NCI-H748 treated with DMSO at 0.1 percent for 48 hours (cell line): ENCODE measurements at regions not wholly inside any gene's neighbourhood (a gene's known extent, or its start where the extent isn't known, plus 50 kb on each side); places are given as distances from the start of the nearest gene placed in this dataset.
"Not testable (repeated sequence)": the region's sequence is repeated elsewhere in the genome, so short reads cannot be mapped to it uniquely, and the experiment has no call there.

Experiments
- DNase-seq: peaks from one replicate; lab custom pipeline; 2025; lab: John Stamatoyannopoulos, UW

DNA sequence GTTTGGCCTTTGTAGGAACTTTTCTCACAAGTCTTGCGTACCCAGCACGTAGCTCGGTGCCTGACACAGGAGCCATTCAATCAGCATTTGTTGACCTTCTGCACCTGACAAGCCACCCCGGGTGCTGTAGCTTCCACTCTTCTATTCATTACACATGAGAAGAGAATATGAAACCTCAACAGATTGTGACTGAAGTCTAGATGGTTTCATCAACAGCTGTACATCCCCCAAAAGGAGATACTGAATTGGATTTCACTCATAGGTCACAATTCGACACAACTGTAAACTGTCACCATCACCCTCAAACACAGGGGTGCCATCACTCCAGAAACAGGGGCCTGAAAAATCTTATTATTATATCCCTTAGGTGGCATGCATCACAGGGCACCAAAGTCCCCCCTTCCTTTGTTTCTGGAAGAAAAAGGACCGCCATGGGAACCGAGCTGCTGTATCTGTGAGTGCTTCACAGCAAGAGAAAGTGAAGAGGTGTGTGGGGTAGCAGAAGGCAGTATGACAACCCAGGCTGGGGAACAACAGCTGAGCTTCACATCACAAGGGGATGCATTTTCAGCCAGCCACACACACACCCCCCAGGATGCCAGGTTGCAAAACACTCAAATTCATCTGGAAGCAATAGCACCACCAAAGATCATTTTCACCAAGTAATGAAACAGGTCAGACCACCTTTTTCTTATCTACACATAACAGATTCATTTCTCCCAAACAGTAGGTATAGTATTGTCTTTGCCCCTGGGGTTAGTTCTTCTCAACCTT, 225.7 kb downstream of the TOMM20 start:
- no peak for DNase-seq

DNA sequence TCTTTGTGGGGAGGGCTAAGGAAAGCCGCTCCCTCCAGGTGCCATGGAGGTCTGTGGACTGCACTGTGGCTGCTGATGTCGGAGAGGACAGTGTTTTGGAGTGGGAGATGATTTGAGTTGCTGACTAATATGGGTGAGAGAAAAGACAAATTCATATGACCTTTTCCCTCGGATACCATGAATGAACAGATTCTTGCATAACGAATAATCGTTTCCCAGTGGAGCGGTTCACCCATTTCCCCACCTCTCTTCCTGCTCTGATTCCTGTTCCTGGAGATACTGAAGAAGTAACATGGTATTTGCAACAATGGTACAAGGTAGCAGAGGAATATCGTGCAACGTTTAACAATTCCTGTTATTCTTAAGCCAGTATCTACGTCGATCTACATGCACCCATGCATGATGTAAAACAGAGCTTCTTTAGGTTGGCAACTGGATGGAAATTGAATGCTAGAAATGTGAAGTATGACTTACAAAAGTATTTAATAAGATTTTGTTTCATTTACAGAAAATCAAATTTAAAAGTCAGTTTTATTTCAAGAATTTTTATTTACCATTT, 227.1 kb downstream of the TOMM20 start:
- DNase-seq = no peak

DNA sequence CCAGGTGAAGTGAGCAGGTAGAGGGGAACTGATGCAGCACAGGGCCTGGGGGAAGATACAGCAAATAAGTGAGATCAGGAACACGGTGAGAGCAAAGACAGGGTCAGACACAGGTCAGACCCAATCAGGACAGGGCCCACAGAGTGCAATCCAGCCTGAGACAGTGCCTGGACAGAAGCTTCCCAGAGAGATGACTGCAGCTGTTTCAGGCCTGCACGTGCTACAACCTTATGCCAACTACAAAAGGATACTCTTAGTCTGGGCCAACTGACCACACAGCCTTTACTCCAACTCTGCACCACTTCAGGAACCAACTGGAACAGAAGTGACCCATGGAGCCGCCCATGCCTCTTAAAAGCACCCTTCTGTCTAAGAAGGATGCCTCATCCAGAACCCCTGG, 228.0 kb downstream of the TOMM20 start:
- no peak for DNase-seq

DNA sequence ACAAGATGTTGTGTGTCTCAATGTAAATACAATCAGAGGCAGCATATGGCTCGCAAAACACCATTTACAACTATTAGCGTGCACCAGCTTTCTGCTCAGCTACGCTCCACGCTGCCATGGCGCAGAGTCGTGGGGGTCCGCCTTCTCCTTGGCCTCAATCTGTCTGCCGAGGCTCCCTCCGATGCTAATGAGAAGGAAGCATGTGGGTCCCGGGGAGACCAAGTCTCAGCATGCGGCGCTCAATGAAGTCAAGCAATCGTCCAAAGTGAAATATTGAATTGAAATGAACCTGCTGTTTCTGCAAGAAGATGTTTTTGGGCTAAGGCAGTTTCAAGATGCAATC, 228.9 kb downstream of the TOMM20 start:
- DNase-seq = no peak

DNA sequence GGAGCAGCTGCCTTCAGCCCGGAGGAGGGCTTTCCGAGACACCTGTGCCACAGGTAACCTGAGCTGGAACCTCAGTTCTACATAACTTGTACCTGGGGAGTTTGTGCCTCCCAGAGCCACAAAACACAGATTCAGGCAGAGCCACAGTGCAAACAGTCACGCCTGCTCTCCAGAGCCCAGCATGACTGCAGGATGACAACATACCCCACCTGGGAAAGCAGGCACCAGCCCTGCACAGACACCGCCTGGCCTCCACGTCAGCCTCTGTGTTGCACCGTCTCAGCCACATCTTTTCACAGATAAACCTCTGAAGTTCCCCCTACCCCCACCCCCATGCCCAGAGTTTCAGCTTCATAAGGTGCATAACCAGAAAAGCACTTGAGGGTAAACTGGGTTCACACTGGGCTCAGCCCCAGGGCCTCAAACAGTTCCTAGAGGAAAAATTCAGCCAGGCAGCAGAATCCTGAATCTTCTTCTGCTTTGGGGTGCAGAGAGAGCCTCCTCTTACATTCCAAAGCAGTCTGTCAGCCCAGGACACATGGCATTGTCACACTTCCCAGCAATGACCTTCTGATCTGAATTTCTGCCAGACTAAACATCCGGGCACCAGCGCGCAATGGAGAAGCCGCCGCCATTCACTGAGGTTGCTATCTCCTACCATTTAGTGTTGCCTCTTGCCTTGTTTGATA, 229.5 kb downstream of the TOMM20 start:
- DNase-seq = peak; percentile 52

DNA sequence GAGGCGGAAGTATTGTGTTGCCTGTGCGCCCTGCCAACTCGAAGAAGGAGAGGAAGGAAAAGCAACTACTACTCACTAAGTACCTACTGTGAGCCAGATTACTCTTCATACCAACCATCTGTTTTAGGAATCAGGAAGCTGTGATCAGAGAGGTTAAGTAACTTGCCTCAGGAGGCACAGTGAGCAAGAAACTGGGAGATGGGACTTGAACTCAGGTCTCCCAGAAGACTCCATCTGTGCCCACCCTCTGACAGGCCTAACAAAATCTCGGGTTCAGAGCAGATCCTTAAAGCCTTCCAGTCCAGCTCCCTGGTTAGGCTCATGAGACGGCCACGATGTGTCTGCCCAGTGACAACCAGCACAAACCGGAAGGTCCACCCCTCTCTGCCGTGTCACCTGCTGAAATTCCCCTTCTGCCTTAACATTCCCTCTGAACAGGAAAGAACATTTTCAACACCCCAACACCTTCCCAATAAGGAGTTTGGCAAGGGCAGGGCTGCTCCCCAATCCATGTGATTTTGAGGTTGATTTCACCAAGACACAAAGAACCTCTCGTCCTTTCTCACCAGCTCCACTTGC, 230.1 kb downstream of the TOMM20 start:
- DNase-seq = no peak

DNA sequence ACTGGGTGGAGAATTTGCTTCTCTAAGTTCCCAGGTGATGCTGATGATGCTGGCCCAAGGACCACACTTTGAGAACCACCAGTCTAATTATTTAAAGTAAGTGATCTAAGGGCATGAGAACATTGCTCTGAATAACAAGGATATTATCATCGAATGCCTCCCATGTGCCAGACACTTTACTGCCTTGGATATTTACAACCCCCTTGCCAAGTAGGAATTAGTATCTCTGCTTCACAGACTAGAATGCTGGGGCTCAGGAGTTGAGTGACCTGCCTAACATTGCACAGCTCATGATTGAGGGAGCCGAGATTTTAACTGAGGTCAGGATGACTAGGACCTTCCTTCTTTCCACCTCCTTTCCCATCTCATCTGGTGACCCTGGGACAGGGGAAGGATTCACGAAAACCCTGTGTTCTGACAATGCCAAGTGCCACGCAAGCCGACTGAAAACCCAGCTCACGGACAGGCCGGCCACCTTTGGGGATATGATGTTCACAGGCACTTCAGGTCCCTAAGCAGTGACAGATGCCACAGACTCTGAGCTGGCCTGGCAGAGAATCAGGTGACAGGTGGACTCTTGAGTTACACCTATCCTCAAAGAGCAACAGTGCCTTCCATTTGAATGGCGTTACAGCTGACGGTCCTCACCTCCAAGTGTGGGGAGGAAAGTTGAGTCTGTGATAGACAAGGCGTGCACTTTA, 230.7 kb downstream of the TOMM20 start:
- DNase-seq = no peak

DNA sequence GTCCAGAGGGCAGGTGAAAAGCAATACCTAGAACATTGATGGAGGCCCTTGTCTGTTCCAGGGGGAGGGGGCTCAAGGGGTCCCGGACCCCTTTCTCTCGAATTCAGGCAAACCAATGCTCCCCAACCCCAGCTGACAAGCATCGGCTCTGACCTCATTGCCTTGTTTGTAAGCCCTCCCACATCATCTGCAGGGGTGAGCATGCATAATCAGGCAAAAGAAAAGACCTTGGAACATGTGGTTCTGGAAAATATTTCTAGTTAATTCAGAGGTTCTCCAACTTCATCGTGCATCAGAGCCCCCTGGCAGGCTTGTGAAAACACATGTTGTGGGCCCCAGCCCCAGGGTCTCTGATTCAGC, 231.3 kb downstream of the TOMM20 start:
- DNase-seq = no peak

DNA sequence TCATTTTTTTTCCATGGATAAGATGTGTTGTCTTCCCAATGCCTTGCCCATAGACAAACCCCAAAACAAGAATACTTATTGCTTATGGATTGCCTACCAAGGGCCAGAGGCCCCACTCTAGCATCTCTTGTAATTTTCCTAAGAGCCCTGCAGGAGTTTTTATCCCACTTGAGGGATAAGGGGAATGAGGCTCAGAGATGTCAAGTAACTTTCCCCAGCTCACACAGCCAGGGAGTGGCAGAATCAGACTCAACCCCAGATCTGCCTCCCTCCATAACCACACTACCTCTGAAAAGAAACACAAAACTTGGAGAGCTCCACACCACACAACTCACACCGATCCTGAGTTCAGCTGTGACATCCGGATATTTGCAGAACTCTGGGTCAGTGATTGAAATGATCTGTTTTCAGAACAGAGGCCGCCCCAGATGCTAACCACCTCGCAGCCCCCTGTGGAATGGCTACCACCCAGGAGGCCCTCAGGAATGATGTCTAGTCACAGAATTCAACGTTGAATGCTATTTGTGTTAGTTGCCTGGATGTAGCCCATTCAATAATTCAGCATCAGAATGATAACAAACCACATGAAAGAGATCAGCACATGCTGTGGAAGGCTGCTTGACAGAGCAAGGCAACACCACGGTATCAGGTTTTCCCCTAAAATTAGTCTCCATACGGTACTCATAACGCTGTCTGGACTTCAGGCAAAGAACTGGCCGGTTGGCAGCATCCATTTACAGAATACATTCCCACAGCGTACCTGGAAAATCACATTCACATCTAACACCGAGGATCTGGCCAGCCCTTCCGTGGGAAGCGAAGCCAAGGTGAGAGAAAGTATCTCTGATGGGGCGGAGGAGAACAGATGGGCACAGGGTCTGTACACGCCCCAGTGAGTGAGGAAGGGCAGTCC, 231.9 kb downstream of the TOMM20 start:
- DNase-seq = no peak

DNA sequence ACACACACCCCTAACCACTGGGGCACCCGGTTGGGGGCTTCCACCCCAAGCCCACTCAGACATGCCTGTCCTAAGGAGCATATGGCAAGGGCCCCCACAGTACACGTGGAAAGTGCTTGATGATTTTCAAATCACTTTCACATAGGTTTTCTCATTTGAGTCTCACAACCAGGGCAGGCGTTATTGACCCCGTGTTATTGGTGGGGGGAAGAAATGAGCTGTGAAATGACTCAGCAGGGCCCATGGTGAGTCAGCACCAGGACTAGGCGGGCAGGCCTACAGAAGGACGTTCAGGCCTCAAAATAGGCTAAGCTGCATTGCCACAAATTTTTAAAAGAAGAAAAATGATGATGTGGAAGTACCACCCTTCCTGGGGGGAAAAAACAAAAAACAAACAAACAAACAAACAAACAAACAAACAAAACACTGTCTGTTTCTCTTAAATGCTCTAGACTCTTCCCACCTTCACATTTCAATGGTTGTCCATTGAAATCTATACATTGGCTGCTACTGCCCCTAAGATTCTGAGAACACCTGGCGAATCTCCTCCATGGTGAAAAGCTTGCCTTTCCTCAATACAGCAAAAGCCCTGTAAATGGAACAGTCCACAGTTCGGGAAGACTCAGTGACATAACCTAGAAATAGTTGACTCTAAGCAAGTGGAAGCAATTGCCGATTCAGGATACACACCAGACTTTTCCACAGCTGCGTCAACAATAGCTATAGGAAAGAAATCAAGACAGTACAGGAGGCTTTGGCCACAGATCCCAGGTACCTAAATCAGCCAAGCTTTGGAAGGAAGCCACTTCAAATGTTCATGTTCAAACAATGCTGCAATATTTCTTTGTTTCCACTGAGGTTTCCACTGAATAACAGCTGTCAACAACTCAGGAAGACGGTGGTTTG, 234.7 kb downstream of the TOMM20 start:
- DNase-seq = no peak

DNA sequence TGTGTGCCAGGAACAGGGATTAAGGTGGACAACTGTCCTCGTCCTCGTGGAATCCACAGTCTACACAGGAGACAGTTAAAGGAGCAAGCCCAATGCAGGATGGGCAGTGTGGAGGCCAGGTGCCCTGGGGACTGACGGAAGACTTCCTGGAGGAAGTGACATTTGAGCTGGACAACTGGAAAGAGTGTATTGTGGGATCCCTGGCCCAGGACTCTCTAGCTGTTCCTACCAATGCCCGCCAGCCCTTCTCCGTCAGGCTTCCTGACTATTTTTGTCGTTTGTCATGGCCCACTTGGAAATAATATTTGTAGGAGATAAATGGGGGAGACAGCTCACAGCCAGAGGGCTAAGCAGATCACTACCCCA, 235.3 kb downstream of the TOMM20 start:
- no peak for DNase-seq

DNA sequence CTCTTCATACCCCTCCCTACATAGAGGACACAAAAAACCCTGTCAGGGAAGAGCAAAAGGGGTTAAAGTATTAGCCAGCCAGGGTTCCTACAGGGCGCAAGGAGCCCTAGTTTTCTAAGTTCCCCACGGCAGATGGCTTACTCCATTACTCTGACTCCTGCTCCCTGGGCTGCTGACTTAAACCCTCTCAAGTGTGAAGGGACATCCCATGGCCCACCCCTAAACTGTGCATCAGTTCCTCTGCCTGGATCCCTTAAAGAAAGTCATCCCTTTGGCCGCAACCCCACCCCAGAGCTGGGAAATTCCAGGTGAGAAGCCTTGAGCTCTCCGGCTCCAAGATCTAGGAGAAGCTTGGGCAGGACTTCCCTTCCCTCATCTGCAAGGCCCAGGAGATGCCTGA, 236.0 kb downstream of the TOMM20 start:
- no peak for DNase-seq

DNA sequence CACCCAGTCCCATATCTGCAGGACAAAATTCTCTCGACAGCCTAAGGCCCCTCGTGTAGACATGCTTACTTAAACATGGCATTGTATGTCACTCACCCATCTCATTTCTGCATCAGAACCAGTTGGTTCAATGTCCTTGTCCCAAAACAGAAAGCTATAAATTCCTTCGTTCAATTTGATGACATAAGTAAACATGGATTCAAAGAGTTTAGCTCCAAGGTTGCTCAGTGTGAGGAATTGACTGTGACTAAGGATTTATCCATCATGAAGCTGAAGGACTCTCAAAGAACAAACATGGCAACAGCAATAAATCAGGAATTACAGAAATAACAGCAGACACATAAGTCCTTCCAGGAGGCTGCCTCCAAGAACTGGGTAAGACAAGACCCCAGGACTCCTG, 237.2 kb downstream of the TOMM20 start:
- DNase-seq = no peak

DNA sequence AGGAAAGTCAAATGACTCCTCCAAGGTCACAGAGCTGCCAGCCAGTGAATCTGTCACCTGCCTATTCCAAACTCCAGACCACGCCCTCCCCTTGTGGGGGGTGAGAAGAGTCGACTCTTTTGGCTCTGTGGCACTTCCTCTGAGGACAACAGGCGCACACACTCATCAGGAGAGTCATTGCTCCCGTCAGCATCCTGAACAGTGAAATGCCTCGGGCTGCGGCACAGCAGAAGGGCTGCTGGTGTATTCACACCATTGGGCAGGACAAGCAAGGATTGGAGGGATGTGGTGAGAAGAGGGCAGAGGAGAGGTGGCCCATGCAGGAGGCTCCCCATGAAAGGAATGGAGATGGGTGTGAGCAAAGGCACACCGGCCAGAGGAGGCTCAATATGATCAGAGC, 239.0 kb downstream of the TOMM20 start:
- no peak for DNase-seq

DNA sequence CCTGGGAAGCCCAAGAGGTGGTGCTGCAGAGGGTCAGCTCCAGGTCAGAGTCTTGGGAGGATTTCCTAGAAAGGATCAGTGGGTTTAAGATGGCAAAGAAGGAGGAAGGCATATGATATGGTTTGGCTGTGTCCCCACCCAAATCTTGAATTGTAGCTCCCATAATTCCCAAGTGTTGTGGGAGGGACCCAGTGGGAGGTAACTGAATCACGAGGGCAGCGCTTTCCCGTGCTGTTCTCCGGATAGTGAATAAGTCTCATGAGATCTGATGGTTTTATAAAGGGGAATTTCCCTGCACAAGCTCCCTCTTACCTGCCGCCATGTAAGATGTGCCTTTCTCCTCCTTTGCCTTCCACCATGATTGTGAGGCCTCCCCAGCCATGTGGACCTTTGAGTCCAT, 240.4 kb downstream of the TOMM20 start:
- DNase-seq = not testable (repeated sequence)

DNA sequence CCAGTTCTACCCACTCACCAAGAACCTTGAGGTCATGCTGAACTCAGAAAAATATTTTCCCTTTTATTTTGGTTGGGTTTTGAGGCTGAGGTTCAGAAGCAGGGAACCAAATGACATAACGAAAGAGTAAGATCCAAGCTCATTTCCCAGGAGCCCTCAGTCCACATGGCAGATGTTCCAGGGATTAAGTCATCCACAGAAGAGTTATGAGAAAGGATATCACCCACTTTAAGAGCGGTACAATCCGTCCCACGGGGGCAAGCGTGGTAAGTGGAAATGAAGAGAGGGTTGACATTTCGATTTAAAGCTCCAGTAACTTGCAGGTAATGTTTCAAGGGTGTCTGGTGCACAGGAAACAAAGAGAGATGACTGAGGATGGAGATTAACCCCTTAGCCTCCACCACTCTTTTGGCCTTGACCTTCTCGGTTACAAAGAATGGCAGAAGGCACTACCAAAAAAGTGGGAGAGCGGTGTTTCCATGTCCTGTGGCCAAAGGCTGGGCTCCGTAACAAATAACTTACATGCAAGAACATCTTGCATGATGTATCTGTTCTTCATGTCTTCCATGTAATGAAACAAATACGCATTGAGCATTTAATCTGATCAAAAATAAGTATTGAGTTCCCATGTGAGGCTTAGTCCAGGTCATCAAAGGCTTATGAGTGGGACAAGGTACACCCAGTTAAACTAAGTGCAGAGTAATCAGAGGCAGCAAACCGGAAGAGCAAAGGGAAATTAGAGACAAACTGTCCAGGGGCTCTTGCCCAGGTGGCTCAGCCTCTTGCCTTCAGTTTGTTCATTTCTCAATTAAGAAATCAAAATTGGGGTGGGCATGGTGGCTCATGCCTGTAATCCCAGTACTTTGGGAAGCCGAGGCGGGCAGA, 241.4 kb downstream of the TOMM20 start:
- DNase-seq = no peak

DNA sequence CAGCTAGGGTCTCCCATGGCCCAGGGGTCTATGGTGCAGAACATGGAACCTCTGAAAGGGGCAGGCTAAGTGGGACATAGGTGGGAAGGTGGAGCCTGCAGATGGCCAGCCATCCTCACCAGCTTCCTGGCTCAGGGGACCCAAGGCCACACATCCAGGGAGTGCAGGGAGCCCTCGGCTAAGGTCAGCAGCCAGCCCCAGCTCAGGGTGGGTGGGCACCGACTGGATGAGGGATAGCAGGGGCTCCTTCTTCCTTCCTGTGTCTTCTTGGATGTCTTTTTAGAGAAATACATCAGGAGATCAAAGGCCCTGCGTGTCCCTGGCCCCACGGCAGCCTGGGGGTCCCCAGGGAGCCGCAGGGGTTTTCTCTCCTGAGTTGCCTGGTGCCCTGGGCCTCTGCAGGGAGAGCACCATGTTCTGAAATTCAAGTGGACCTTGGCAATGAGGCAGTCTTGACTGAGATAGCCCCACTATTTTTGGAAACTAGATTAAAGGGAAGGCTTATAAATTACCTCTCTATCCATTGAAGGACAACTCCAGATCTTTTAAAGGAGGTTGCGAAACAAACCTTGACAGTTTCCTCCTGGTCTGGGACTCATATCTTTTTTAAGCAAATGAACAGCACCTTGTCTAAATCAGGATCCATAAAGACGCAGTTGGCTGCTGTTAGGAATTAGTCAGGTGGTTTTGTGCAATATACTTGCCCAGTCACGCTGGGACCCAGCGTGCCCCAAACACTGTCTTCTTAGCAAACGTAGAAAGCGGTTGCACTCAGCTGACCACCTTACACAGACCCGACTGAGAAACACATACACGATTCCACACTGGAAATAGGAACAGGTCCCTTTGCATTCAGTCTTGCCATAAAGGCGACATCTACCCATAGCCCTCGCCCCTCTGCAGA, 242.3 kb downstream of the TOMM20 start:
- DNase-seq = no peak

DNA sequence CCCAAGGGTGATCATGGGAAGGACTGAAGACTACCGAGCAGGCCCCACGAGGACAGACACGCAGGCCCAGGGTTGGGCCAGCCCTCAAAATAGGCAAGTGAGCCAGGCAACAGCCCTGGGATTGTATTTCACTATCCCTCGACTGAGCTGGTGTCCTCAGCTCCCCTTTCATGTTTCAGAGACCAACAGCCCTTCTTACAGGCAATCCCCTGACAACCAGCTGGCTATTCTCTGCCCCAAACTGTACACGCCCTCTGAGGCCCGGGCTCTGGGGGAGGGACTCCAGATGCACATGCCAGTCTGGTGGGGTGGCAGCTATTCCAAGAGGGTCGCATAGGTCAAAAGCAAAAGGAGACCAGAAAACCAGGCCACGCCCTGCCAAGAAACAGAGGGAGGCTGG, 243.0 kb downstream of the TOMM20 start:
- no peak for DNase-seq

DNA sequence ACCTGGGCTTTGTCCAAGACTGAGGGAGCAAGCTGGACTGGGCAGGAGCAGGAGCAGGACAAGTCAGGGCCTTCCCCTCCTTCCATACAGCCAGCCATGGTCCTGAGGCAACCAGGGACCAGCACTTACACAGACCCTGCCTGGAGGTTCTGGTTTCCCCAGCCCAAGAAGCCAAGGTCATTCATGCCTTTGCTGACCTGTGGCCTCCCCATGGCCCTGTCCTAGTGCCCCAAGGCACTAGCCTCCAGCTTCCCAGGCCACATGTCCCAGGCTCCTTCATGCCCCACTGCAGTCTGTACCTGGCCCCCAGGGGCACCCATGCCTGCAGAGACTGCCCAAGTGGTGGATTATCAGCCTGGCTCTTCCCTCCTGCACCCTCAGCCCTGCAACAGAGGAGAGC, 243.9 kb downstream of the TOMM20 start:
- no peak for DNase-seq
